HG03066 (cell line): ENCODE measurements at regions not wholly inside any gene's neighbourhood (a gene's known extent, or its start where the extent isn't known, plus 50 kb on each side); places are given as distances from the start of the nearest gene placed in this dataset.

Source experiments
- ATAC-seq: cut with Tn5 transposase; IDR thresholded peaks from one replicate; pipeline ENCODE4 v1.9.1; 2021; ENCODE audit warnings: low read depth; ENCODE audit not compliant: unreplicated experiment

DNA sequence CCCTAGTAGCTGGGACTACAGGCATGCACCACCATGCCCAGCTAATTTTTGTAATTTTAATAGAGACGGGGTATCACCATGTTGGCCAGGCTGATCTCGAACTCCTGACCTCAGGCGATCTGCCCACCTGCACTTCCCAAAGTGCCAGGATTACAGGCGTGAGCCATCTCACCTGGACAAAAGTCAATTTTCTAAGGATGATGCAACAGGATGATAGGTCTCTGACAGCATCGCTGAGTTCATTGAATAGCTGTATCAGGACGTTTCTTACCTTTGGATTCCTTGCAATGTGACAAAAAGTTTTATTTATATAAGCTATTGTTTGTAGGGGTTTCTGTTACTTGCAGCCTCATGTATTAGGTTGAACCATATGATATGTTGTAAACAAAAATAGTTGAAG is 55.5 kb upstream of the PCED1B start:
- no peak for ATAC-seq

GRCh38 chr12:47024463-47024862 is 55.0 kb upstream of the PCED1B start:
- ATAC-seq = no peak

DNA sequence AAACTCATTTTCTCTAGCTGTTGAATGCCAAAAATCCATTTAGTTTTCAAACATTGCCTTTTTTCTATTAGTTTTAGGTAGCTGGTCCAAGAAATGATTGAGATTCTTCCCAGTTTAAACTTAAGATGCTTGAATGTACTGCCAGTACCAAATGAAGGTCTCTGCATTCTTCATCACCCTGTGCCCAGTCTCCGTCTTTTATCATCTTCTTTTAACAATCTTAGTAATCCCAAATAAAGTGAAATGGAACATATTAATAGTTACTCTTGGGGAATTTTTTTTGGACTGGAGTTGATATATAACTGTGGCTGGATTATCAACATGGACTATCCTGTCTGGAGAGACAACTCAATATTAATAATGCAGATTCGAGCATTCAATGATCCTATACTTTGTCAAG is 54.1 kb upstream of the PCED1B start:
- no peak for ATAC-seq

DNA sequence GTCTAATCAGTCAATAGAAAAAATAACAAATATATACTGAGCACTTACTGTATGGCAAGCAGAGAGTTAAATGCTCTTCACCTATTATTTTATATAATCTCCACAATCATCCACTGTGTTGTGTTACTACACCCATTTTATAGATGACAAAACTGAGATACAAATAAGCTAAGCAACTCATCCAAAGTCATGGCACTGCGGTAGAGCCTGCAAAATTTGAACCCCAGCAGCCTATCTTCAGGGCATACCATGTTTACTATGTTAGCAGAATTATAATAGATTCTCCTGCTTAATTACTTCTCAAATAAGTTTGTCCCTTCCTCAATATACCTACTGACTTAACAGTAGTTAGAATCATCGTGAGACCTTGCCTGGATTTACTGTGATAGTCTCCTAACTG is 53.6 kb upstream of the PCED1B start:
- ATAC-seq = no peak

GRCh38 chr12:47026291-47026690 is 53.1 kb upstream of the PCED1B start:
- ATAC-seq = no peak
